NCI-H345 treated with DMSO at 0.1 percent for 48 hours (cell line): ENCODE measurements at regions not wholly inside any gene's neighbourhood (a gene's known extent, or its start where the extent isn't known, plus 50 kb on each side); places are given as distances from the start of the nearest gene placed in this dataset.

Experiments used
- DNase-seq: peaks from one replicate; lab custom pipeline; 2025; ENCODE audit not compliant: unreplicated experiment; lab: John Stamatoyannopoulos, UW

- peak; percentile 2 for DNase-seq
These were observed 388.0 kb downstream of the VRK1 start for GRCh38 chr14:97185186-97185585.

GRCh38 chr14:97187916-97188315, 390.7 kb downstream of the VRK1 start:
- DNase-seq, result no peak

- no peak for DNase-seq
These were observed 399.2 kb downstream of the VRK1 start for GRCh38 chr14:97196336-97196735.

GRCh38 chr14:97198813-97199212, 401.6 kb downstream of the VRK1 start:
- no peak for DNase-seq

GRCh38 chr14:97200245-97200644, 403.1 kb downstream of the VRK1 start:
- DNase-seq, result no peak

- no peak for DNase-seq
These were observed 409.7 kb downstream of the VRK1 start for GRCh38 chr14:97206916-97207315.

- DNase-seq, result no peak
These were observed 413.0 kb downstream of the VRK1 start for GRCh38 chr14:97210202-97210601.

GRCh38 chr14:97212399-97212798, 415.2 kb downstream of the VRK1 start:
- no peak for DNase-seq

GRCh38 chr14:97213720-97214119, 416.5 kb downstream of the VRK1 start:
- no peak for DNase-seq

GRCh38 chr14:97215263-97215969, 418.2 kb downstream of the VRK1 start:
- no peak for DNase-seq

- DNase-seq, result no peak
These were observed 420.1 kb downstream of the VRK1 start for GRCh38 chr14:97217111-97217885.

GRCh38 chr14:97218274-97218673, 421.1 kb downstream of the VRK1 start:
- no peak for DNase-seq

GRCh38 chr14:97218691-97219430, 421.7 kb downstream of the VRK1 start:
- no peak for DNase-seq

- DNase-seq, result no peak
These were observed 422.3 kb downstream of the VRK1 start for GRCh38 chr14:97219431-97220017.

- no peak for DNase-seq
These were observed 424.5 kb downstream of the VRK1 start for GRCh38 chr14:97221572-97222285.

GRCh38 chr14:97224016-97224415, 426.8 kb downstream of the VRK1 start:
- no peak for DNase-seq

GRCh38 chr14:97230051-97230450, 432.9 kb downstream of the VRK1 start:
- DNase-seq, result no peak

- DNase-seq, result no peak
These were observed 436.3 kb downstream of the VRK1 start for GRCh38 chr14:97233319-97233985.

GRCh38 chr14:97246648-97247047, 449.5 kb downstream of the VRK1 start:
- DNase-seq, result no peak

GRCh38 chr14:97248973-97249372, 451.8 kb downstream of the VRK1 start:
- no peak for DNase-seq
